HG03060 (cell line): ENCODE measurements at regions not wholly inside any gene's neighbourhood (a gene's known extent, or its start where the extent isn't known, plus 50 kb on each side); places are given as distances from the start of the nearest gene placed in this dataset.

ENCODE experiments used
- ATAC-seq: cut with Tn5 transposase; IDR thresholded peaks from one replicate; pipeline ENCODE4 v1.9.1; 2021; ENCODE audit warnings: low read depth, moderate number of reproducible peaks; ENCODE audit not compliant: unreplicated experiment

DNA sequence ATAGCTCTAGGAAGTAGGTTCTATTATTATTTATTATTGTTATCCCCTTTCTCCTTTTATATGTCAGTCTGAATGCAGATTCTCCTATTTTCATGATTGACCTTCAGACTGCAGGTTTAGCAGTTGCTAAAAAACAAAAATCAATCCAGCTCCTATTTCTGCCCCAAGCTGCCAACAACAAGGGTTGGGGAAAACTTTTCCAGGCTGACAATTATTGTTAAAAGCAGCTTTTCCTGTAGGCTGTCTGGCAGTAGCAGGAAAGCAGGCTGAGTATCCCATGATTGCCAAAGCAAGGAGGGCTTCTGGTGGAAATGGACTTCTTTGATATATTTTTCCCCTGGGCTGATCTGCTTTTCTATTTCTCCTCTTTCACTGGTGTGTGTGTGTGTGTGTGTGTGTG lies 78.0 kb upstream of the CTLA4 start:
- ATAC-seq, result no peak

DNA sequence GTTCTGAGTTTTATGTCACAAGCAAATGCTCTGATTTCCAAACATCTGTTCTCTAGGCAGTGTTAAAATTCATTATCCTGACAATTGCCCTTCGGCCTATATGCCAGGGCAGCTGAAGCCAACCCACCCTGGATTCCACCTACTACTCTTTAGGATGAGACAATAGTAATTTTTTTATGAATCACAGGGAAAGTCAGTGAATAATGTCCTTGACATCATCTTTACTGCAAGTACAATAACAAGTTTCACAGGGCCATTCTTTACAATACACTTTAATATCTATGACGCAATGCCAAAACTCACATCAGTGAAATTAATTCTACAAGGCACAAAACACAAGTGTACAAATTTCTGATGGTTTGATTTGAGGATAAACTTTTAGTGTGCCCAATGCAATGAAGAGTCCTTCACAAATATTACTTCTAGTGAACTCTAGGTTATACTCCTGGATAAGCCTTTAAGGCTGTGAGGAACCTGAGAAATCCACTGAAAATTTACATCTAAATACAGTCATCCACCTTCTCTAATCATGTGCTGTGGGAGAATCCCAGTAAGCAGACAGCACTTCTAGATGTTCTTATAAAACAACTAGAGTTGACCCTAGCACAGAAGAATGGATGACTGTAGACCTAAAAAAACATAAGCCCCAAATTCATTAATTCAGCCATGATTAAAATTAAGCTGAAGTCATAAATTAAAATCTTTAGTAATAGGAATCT lies 77.3 kb upstream of the CTLA4 start:
- no peak for ATAC-seq

DNA sequence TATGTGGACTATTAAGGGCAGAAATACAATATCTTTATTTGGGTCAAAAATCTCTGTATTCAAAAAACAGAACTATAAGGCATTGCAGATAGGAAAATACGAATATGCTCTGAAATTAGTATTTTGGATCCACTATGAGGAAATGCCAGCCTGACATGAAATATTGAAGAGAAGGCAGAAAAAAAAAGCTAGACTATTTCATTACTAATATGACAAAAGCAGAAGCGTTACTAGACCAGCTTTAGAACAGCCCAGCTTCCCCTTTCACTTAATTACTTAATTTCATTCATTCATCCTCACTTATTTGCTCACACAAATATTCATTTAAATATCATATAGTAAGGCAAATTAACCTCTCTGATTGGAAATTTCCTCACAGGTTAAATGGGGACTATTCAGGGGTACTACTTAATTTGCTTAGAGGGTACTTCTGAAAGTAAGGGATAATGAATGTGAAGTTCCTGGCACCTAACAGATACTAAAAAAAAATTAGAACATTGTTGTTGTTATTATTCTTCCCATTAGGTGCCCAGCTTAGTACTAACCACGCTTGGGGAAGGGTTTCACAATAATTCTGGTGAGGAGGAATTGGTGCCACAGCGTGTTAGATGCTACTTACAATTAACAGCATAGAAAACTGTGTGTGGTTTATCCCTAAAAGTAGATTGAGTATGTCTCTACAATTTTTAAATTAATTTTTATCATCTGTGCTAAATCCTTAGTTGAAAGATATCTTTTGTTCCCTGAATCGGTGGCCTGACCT lies 71.1 kb upstream of the CTLA4 start:
- no peak for ATAC-seq

DNA sequence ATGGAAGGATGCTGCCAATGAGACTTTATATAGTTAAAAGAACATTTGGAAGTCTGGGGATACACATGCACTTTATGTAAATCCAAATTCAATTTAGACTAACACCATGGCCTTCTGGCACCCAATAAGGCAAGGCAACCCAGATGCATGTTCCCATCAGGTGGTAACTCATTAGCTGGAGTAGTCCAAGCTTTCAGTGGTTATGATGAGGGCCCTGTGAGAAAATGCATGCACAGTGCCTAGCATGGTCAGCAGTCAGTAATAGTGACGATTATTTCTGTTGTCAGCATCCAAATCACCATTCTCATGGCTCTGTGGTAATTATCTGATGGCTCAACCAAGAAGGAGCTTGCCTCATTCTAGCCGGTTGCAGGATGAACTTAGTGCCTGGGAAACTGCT lies 70.3 kb upstream of the CTLA4 start:
- no peak for ATAC-seq

DNA sequence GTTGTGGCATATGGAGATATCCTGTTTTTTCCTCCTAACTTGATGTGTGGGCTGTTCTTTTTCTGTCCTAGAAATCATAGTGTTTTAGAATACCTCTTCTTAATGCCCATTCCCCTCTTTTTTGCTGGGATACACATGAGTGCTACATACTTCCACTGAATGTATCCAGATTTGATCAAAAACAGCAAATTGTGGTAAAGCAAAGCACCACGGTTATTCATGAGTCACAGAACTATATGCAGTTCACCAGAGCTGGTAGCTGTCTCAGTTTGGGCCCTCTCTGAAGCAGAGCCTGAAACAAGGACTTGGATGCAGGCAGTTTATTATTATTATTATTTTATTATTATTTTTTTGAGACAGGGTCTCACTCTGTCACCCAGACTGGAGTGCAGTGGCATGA lies 69.9 kb upstream of the CTLA4 start:
- no peak for ATAC-seq

DNA sequence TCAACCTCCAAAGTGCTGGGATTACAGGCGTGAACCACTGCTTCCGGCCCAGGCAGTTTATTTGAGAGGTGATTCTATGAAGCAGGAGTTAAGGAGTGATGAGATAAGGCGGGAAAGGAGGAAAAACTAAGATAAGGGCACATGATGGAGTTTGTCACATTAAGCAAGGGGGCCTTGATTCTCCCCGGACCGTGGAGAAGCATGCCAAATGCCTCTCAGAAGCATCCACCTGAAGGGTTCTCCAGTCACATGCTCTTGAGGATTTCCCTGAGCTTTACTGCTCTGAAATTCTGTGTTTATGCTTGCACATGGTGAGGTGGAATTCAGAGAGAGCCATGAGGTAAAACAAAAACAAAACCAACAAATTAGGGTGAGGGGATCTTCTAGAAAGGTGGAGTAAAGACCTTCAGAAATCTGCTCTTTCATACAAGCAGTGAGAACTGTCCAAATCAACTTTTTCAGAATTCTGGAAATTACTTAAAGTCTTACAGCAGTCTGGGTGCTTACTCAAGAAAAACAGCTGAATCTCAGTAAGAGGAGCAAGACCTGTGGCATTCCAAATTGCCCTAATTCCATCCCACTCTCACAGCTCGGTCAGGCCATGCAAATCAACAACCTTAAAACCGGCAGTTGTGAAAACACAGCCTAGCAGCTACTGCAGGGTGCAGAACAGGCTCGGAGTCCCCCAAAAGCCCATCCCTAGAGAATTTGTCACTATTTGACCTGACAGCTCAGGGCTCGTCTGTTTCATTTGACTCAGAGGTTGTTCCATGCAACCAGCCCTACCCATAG lies 69.1 kb upstream of the CTLA4 start:
- no peak for ATAC-seq

DNA sequence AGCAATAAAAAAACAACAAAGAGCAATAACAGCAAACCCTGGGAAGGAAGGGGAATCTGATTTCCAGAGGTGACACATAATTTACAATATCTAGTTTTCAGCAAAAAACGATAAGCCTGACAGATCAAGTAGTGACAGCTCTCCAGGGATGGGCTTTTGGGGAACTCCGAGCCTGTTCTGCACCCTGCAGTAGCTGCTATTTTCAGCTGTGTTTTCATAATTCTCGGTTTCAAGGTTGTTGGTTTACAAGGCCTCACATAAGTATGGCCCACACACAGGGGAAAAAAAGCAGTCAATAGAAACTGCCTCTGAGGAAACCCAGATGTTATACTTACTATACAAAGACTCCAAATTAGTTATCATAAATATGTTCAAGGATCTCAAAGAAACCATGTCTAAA lies 67.7 kb upstream of the CTLA4 start:
- peak; percentile 94 for ATAC-seq

DNA sequence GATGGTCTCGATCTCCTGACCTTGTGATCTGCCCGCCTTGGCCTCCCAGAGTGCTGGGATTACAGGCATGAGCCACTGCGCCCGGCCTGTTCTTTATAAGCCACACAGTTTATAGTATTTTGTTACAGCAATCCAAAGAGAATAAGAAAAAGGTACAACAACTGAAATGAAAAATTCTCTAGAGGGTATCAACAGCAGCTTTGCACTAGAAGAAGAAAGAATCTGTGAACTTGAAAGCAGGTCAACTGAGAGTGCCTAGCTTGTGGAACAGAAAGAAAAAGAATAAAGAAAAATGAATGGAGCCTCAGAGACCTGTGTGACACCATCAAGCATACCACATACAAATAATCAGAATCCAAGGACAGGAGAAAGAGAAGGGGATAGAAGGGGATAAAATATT lies 66.8 kb upstream of the CTLA4 start:
- ATAC-seq, result no peak

DNA sequence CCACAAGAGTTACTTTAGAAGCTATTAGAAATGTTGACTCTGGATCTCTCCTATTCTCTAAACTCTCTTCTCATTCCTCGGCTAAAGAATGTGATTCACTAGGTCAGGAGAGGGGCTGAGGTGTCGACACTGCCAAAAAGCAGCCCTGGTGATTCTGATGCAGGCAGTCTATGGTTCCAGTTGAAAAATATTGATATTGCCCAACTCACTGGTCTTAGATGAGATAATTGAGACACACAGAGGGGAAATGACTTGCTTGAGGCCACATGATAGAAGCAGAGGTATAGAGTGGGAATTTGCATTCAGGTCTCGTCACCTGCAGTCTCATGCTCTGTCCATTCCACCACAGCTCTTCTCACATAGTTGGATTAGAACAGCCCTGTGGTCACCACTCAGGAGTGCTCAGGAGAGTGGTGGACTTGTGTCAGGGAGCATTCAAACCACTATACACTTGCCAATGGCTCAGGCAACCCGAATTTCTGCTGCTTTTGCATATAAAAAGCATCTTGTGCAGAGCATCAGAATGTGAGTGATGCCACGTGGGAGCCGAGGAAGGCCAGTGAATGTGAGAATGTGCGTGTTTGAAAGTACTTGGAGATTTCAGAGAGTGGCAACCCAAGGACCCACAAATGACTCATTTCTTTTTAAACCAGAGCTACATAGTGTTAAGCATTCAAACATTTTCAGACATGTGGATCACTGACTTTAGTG lies 65.1 kb upstream of the CTLA4 start:
- no peak for ATAC-seq

DNA sequence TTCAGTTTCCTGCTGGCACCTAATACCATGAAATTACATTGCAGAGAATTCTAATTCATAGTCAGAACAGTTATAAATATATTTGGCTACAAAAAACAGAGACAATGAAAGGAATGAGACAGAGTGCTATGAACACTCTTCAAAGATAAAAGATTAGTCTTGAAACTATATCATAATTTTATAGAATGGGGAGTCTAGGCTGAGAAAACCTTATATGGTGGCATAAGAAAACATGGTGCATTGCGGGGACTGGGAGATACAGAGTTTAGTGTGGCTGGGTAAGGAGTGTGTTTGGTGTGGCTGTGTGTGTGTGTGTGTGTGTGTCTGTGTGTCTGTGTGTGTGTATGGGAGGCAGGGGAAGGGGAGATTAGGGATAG lies 64.5 kb upstream of the CTLA4 start:
- no peak for ATAC-seq

DNA sequence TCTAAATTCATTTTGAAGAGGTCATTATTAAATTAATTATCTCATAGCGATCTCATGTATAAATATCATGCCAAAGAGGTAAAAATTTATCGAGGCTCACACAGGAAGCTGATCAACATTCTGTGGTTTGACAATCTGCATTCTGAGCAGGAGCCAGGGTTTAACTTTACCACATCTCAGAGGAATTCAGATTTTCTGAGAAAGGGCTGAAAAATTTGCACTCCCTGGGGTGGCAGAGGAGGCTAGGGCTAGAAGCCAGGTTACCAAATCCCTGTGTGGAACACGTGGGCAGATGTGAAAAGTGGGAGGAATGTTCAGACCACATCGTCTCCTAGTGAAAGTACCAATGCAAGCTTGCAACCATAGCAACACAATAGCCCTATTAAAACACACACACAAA lies 63.5 kb upstream of the CTLA4 start:
- no peak for ATAC-seq

DNA sequence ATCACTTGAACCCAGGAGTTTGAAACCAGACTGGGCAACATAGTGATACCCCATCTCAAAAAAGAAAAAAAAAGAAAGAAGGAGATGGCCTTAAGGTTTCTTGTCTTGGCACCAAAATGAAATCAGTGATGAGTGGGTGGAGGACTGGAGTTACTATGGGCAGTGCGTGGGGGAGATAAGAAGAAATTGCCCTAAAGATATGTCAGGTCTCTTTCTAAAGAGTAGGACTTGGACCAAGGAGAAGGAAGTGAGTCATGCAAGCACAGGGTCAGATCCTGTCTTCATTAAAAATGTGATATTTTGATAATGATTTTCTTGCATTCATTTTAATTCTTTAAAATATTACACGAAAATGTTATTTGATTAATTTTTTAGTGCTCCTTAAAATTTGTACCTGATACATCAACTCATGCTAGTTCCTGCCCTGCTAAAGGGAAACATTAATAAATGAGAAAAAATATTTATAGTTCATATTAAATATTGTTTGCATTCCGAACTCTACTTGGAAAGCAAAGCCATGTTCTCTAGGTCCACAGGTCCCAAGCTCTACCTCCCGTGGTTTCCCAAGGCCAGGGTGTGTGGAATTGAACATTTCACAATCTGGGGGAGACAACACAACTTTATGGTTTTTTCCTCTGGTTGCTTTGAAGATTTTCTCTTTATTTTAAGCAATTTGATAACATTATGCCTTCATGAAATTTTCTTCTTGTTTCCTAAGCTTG lies 62.6 kb upstream of the CTLA4 start:
- no peak for ATAC-seq

DNA sequence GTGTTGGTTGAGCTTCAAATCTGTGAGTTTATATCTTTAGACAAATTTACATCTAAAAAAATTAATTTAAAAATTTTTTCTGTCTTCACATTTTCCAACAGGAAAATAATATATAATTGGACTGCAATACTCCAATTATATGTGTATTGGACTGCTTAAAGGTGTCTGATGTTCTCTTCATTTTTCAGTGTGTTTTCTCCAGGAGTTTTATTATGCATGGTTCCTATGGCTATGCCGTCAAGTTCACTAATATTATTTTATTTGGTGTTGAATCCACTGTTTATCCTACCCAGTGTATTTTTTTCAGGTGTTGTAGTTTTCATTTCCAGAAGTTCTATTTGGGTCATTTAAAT lies 62.1 kb upstream of the CTLA4 start:
- no peak for ATAC-seq

DNA sequence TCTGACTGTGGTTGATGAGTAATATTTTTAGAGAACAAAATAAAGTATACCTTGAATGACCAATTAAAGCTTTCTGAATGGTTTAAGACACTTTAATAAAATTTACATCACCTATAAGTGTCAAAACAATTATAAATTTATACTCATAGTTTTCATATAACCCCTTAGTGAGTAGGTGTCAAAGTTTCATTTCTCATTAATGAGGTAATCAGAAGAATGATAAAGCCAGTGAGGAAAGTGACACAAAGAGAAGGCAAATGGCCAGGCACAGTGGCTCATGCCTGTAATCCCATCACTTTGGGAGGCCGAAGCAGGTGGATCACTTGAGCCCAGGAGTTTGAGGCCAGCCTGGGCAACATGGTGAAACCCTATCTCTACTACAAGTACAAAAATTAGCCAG lies 60.8 kb upstream of the CTLA4 start:
- no peak for ATAC-seq

DNA sequence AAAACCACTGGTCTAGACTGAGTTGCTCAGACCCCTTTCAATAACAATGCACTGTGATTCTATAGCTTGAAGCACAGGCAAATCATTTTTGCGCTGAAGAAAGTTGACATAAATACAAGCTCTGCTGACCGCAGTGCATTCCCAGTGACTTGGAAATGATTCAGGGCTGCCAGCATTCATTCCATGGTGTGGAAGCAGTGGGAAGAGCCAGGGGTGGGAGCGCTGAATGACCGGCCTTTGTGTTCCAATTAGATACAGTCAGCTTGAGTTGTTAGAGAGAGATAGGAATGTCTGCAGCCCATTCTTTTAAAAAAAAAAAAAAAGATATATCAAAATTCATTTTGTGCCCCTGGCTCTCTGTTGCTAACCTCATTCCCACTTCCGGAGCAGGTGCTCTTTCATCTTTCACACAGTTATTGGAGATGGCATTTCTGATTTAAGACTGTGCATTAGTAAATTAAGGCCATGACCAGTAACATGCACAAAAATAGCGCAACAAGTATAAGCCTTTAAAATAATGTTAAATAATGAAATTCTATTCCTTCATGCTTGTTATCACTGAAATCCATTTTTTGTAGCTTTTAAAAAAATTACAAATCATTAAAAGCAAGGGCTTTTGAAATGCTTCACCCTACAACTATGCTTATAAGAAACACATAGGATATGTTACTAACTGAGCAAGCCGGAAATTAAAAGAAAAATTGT lies 59.4 kb upstream of the CTLA4 start:
- no peak for ATAC-seq

DNA sequence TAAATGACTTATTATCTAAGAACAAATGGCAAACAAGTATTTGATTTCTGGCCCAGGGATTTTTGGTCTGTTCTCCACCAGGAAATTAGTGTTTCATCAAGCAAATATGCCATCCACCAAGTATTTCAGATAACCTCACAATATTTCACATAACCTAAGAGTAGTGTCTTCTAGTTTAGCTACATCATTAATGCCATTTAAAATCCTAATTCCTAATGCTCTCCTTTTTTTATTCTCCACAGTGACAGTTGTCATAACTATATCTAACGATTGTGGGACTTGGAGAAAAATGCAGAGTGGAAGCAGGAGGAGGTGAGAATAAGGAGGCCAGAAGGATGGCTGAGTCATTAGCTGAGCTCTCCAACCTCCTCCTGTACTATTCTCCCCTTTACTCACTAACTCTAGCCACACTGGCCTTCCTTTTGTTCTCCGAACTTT lies 58.5 kb upstream of the CTLA4 start:
- ATAC-seq, result no peak

DNA sequence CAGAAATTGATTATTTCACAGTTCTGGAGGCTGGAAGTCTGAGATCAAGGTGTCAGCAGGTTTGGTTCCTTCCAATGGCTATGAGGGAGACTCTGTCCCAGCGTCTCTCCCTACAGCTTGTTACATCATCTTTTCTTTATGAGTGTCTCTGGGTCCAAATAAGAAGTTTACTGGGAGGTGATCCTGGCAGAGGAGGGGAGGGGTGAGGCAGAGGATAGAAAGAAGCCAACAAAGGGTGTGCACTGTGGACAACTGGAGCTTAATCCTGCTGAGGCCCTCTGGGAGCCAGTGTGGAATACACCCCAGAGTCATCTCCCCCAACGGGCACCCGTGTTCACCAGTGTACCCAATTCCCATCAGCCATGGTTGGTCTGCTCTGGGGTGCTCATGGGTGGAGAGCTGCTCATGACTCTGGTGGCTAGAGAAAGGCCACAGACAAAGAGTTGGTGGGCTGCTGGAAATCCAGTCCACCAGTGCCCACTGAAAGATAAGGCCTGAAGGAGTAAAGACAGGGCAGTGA lies 57.5 kb upstream of the CTLA4 start:
- no peak for ATAC-seq

DNA sequence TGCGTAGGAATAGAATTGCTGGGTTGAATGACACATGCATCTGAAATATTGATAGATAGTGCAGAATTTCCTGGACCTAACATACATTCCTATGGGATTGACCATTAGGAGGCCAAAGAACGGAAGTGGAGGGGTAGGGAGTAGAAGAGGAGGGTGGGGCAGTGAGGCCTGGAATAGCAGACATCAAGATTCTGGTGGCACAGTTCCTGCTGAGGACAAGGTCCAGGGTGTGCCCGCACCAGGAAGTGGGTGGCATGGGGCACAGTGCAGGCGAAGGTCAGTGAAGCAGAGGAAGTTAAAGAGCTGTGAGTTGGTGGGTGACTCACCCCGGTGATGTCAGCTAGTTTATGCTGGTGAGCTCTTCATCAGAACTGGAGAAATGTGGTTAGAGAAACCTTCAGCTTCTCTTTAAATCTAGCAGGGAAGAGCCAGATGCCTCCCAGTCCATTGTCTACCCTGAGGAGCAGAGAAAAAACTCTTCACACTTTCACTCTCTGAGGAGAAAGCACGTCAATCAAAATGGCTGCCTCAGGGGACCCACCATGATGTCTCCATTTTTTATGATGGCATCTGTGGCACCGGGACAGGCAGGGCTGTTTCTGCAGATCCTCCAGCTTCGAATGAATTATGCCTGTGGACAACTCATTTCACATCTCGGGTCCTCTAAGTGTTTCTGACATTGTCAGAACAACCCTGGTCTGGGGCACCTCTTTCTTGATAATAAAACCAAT lies 55.9 kb upstream of the CTLA4 start:
- ATAC-seq, result no peak
